GM10266 (cell line): ENCODE measurements at regions not wholly inside any gene's neighbourhood (a gene's known extent, or its start where the extent isn't known, plus 50 kb on each side); places are given as distances from the start of the nearest gene placed in this dataset.
"Not testable (repeated sequence)": the region's sequence is repeated elsewhere in the genome, so short reads cannot be mapped to it uniquely, and the experiment has no call there.

Experiments
- DNase-seq: peaks from one replicate; pipeline ENCODE4 v3.0.0; 2012; ENCODE audit errors: extremely low spot score
- CTCF ChIP-seq: IDR thresholded peaks from 2 replicates; pipeline ENCODE4 v1.5.1; 2012; ENCODE audit warnings: mild to moderate bottlenecking, low read depth; ENCODE audit not compliant: control insufficient read depth, insufficient read depth; ENCODE audit errors: missing control alignments

DNA sequence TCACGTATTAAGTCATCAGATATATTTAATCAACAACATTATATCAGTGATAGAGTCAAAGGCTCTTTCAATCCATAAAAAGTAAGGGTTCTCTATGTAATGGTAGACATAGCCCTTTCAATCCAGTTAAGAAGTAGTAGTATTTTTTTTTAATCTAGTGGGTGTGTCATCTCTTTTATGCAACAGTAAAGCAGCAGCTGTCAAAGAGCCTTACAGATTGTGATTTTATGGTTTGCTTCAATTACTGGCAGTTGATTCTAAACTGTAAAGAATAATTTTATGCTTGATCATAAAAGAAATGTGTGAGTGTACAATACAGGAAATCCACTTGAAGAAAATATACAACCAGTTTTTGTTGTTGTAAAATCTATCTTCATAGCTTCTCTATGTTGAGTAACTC, 902.6 kb upstream of the MBL2 start:
- DNase-seq = no peak
- TF ChIP-seq CTCF = no peak

DNA sequence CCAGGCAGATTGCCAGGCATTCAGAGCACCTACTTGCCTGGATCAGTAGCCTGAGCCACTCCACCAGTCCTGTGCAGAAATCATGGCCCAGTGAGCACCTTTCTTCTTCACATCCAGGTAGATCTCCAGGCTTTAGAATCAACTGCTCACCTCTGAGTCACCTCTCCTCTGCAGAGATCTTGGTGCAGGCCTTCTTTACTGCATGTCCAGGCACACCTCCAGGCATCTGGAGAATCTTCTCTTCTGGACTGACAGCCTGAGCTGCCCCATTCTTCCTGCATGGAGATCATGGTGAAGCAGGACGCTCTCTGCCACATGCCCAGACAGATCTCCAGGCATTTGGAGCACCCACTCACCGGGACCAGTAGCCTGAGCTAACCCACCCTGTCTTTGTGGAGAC, 894.5 kb upstream of the MBL2 start:
- TF ChIP-seq CTCF = no peak
- DNase-seq = no peak

DNA sequence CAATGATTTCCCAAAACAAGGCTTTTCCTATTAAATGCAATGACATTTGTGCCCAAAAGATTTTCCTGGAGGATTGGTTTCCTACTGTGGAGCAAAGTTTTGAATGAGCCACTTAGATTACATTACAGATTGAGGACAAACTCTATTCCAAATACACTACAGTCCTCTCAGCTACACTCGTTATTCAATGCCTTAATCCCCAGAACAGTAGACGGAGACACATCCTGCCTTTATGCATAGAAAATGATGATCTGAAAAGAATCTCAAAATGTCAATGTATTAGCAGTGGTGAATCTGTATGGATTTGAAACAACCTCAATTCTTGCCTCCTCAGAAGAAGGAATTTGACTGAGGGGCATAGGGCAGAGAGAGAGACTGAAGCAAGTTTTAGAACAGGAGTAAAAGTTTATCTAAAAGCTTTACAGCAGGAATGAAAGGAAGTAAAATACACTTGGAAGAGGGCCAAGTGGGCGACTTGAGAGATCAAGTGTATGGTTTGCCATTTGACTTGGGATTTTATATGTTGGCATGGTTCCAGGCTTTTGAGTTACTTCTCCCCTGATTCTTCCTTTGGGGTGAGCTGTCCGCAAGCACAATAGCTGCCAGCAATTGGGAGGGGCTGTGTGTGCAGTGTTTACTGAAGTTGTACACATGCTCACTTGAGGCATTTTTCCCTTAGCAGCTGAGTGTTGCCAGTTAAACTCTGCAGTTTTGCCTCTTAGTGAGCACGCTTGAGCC, 891.9 kb upstream of the MBL2 start:
- TF ChIP-seq CTCF = no peak
- DNase-seq = no peak

- DNase-seq = no peak
- TF ChIP-seq CTCF = no peak
Measured at GRCh38 chr10:53650794-53651193, 878.2 kb upstream of the MBL2 start.

DNA sequence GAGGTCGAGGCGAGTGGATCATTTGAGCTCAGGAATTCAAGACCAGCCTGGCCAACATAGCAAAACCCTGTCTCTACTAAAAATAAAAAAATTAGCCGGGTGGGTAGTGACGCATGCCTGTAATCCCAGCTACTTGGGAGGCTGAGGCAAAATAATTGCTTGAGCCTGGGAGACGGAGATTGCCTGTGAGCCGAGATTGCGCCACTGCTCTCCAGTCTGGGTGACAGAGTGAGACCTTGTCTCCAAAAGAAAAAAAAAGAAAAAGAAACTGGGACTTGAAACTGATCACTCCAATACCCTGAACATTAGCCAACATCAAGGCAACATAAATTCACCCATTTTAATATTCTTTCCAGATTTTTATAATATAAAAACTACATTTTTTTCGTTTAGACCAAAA, 874.6 kb upstream of the MBL2 start:
- not testable (repeated sequence) for DNase-seq

GRCh38 chr10:53646525-53646924, 873.9 kb upstream of the MBL2 start:
- TF ChIP-seq CTCF = no peak

DNA sequence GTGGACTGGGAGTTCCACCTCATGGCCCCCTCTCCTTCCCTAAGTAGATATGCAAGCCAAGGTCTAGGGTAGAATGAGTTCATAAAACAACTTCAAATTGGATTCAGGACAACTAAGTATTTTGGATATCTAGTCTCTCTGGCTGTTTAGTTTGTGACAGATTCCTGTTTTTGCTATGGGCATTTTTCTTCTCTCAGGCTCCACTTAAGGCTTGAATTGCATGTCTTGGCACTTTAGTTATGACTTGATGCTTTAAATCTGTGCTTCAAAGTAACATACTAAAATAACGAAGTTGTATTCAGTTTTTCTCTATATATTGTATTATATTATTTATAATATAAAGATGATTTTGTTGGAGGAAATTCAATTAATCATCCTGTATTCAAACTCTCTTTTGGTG, 873.4 kb upstream of the MBL2 start:
- no peak for TF ChIP-seq CTCF
- no peak for DNase-seq

More at GRCh38 chr10:53646525-53646924, 873.9 kb upstream of the MBL2 start:
- no peak for DNase-seq

DNA sequence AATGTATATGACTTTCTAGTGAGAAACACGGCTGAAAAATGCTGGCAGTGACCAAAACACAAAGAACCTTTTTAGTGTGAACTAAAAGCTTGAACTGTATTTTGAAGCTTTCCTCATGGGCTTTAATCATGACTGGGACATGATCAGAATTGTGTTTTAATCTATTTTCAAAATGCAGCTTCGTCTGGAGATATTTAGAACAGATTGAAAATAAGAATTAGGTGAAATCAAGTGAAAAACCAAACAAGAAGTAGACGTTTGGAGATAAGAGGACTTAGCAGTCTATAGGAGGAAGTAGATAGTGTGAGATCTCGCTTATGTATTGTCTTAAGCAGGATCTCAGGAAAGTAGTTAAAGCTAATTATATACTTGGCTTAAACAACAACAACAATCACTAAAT, 865.4 kb upstream of the MBL2 start:
- DNase-seq = no peak
- TF ChIP-seq CTCF = no peak
